Glutamatergic neuron (in vitro differentiated cells): ENCODE measurements at regions not wholly inside any gene's neighbourhood (a gene's known extent, or its start where the extent isn't known, plus 50 kb on each side); places are given as distances from the start of the nearest gene placed in this dataset.

ENCODE experiments used
- DNase-seq: peaks from one replicate; pipeline ENCODE4 v3.0.0; 2022
- H3K27ac Mint-ChIP-seq: one replicate; pipeline ENCODE4 v1.8.0; 2020; ENCODE audit warnings: mild to moderate bottlenecking, mixed read lengths, inconsistent platforms; ENCODE audit not compliant: unreplicated experiment
- H3K27me3 Mint-ChIP-seq: one replicate; pipeline ENCODE4 v1.8.0; 2020; ENCODE audit warnings: mild to moderate bottlenecking, moderate library complexity, mixed read lengths, inconsistent platforms; ENCODE audit not compliant: unreplicated experiment
- H3K36me3 Mint-ChIP-seq: one replicate; pipeline ENCODE4 v1.8.0; 2020; ENCODE audit warnings: mild to moderate bottlenecking, mixed read lengths, inconsistent platforms; ENCODE audit not compliant: unreplicated experiment
- H3K4me1 Mint-ChIP-seq: one replicate; pipeline ENCODE4 v1.8.0; 2020; ENCODE audit warnings: mild to moderate bottlenecking, low read depth, mixed read lengths, inconsistent platforms; ENCODE audit not compliant: unreplicated experiment
- H3K4me3 Mint-ChIP-seq: one replicate; pipeline ENCODE4 v1.8.0; 2020; ENCODE audit warnings: mild to moderate bottlenecking, mixed read lengths, inconsistent platforms; ENCODE audit not compliant: unreplicated experiment
- H3K9me3 Mint-ChIP-seq: one replicate; pipeline ENCODE4 v1.8.0; 2020; ENCODE audit warnings: mild to moderate bottlenecking, moderate library complexity, mixed read lengths, inconsistent platforms; ENCODE audit not compliant: unreplicated experiment
- CTCF ChIP-seq: fragments of 200-600 bp; sonication (generic); IDR thresholded peaks from one replicate; pipeline ENCODE4 v1.5.0; 2021; ENCODE audit not compliant: partially characterized antibody, unreplicated experiment

GRCh38 chr7:84693483-84693882 is 493.4 kb downstream of the SEMA3D start:
- no peak overlapping the region for H3K4me3 Mint-ChIP-seq
- H3K9me3 Mint-ChIP-seq: peaks cover 3% of the 10 kb centered on the region
- H3K36me3 Mint-ChIP-seq: no peaks in the 10 kb centered on the region
- DNase-seq: no peak
- no peak overlapping the region for H3K27ac Mint-ChIP-seq
- no peaks in the 10 kb centered on the region for H3K27me3 Mint-ChIP-seq
- TF ChIP-seq CTCF: no peak
- H3K4me1 Mint-ChIP-seq: no peaks in the 10 kb centered on the region

DNA sequence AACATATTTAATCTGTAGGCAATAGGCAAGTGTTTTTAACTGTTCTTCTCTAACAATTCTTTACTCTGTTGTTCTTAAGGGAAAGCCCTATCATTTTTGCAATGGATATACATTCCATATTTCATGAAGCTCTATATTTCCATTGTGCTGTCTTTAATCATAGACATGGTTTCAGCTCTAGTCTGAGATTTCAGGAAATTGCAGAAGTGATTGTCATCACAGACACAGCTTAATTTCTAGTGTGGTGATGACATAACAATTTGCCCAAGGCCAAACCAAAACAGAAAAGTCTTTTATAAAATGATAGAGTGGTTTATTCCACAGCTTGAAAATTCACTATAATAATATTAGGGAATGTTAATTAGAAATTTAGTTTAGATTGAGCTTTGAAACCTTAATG is 494.1 kb upstream of the SEMA3A start:
- H3K4me1 Mint-ChIP-seq: no peaks in the 10 kb centered on the region
- no peak for TF ChIP-seq CTCF
- H3K4me3 Mint-ChIP-seq: no peak overlapping the region
- H3K36me3 Mint-ChIP-seq: no peaks in the 10 kb centered on the region
- DNase-seq: no peak
- H3K27me3 Mint-ChIP-seq: no peaks in the 10 kb centered on the region
- no peak overlapping the region for H3K27ac Mint-ChIP-seq
- peaks cover 1% of the 10 kb centered on the region for H3K9me3 Mint-ChIP-seq

GRCh38 chr7:84686373-84686772 is 491.8 kb upstream of the SEMA3A start:
- Mint-ChIP-seq H3K4me3 (no peak overlapping the region), H3K9me3 (peaks cover 1% of the 10 kb centered on the region), H3K36me3 (no peaks in the 10 kb centered on the region), H3K4me1 (no peaks in the 10 kb centered on the region), H3K27ac (no peak overlapping the region), H3K27me3 (no peaks in the 10 kb centered on the region)
- TF ChIP-seq CTCF: no peak
- DNase-seq: no peak

DNA sequence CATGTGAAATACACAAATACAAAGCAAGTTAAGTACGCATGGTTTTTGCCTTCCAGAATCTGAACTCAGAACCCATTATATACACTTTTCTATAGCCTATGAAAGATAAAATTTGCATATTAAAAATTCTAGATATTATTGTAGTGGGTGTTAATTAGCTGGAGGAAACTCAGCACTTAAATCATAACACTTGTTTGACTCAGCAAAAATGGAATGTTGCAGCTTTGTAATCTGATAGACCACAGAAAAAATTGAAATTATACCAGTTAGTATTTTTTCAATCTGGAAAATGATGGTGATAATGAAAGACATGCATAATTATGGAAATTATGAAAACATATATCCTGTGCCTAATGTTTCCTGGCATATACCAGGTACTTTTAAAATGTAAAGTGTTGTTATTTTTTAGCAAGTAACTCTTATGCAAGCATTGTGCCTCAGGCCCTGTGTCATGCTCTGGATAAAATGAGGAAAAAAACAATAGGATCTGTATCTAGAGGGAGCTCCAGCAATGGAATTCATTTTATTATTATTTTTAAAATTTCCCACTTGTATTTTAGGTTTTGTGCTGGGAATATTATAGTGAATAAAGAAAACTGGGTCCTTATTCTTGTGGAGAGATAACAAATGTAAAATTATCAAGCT is 490.4 kb upstream of the SEMA3A start:
- H3K27ac Mint-ChIP-seq: no peak overlapping the region
- no peak overlapping the region for H3K4me3 Mint-ChIP-seq
- DNase-seq: no peak
- H3K27me3 Mint-ChIP-seq: no peaks in the 10 kb centered on the region
- no peaks in the 10 kb centered on the region for H3K4me1 Mint-ChIP-seq
- no peaks in the 10 kb centered on the region for H3K36me3 Mint-ChIP-seq
- H3K9me3 Mint-ChIP-seq: no peaks in the 10 kb centered on the region
- no peak for TF ChIP-seq CTCF

GRCh38 chr7:84682543-84682942 is 488.0 kb upstream of the SEMA3A start:
- no peak overlapping the region for H3K27ac Mint-ChIP-seq
- no peaks in the 10 kb centered on the region for H3K27me3 Mint-ChIP-seq
- H3K4me1 Mint-ChIP-seq: no peaks in the 10 kb centered on the region
- no peak for TF ChIP-seq CTCF
- H3K36me3 Mint-ChIP-seq: no peaks in the 10 kb centered on the region
- H3K9me3 Mint-ChIP-seq: no peaks in the 10 kb centered on the region
- DNase-seq: no peak
- no peak overlapping the region for H3K4me3 Mint-ChIP-seq
